HCT116 (cell line): ENCODE measurements at regions not wholly inside any gene's neighbourhood (a gene's known extent, or its start where the extent isn't known, plus 50 kb on each side); places are given as distances from the start of the nearest gene placed in this dataset.

Source experiments
- ATAC-seq: fragments of 200-7000 bp; cut with Tn5 transposase; 2 replicates; pipeline ENCODE4 v1.9.1; 2020; ENCODE audit warnings: mild to moderate bottlenecking, moderate library complexity
- BruUV-seq: library from RNA; stranded (reverse); fragments of 400-500 nt; replicated peaks from 2 replicates; lab custom pipeline; 2021; lab: Mats Ljungman, UMichigan
- CTCF ChIA-PET: fragments of 300-600 bp; sonication (Branson Sonifier 250); formaldehyde crosslinking; loops from one replicate; lab custom pipeline; 2021; ENCODE audit warnings: antibody characterized with exemption; lab: Charles Lee
- POLR2A ChIA-PET: fragments of 300-600, 350-600 bp; sonication (Branson Sonifier 250); formaldehyde crosslinking; loops from one replicate; lab custom pipeline; 2021; ENCODE audit warnings: antibody characterized with exemption; lab: Charles Lee
- RAD21 ChIA-PET, 2 experiments: fragments of 300-600 bp; sonication (Branson Sonifier 250); formaldehyde crosslinking; loops; one replicate each; lab custom pipeline; 2023; ENCODE audit warnings: low total read pairs in 2 of 2; ENCODE audit not compliant: uncharacterized antibody in 2 of 2, unreplicated experiment in 2 of 2, low non-redundant PET in 1 of 2; lab: Charles Lee
- DNase-seq: peaks from one replicate; pipeline ENCODE4 v3.0.0-alpha.2; 2010; ENCODE audit warnings: low read depth, low spot score
- H2AFZ ChIP-seq: fragments of 200-600 bp; shearing (Covaris generic), sonication (generic); 2 replicates; pipeline ENCODE4 v1.6.1; 2017; ENCODE audit warnings: low read depth, mixed run types, mixed read lengths, antibody characterized with exemption, low read length; ENCODE audit not compliant: poor library complexity, severe bottlenecking
- H3K27ac ChIP-seq: 2 replicates; pipeline ENCODE4 v1.5.1; 2012; ENCODE audit warnings: low read depth, low read length
- H3K27me3 ChIP-seq: fragments of 200-600 bp; sonication (generic); 2 replicates; pipeline ENCODE4 v1.6.1; 2016; ENCODE audit warnings: mixed run types, low read length, mixed read lengths; ENCODE audit not compliant: insufficient read depth
- H3K36me3 ChIP-seq, 2 experiments: fragments of 200-500 bp in 1 of 2; fragments of 200-600 bp in 1 of 2; sonication (Bioruptor generic) in 1 of 2; sonication (generic) in 1 of 2; 2 replicates each; pipeline versions ENCODE4 v1.5.1 to v1.6.1; 2014 to 2016; ENCODE audit warnings: low read length in 2 of 2, inconsistent platforms in 1 of 2, mixed read lengths in 1 of 2, mixed run types in 1 of 2; ENCODE audit not compliant: insufficient read depth in 2 of 2, control insufficient read depth in 1 of 2
- H3K4me1 ChIP-seq, 2 experiments: fragments of 200-600 bp in 1 of 2; sonication (generic) in 1 of 2; 2 replicates each; pipeline versions ENCODE4 v1.5.1 to v1.6.1; 2012 to 2017; ENCODE audit warnings: low read length in 2 of 2, inconsistent platforms in 1 of 2, mild to moderate bottlenecking in 1 of 2, mixed read lengths in 1 of 2, mixed run types in 1 of 2, moderate library complexity in 1 of 2; ENCODE audit not compliant: insufficient read depth in 2 of 2, control insufficient read depth in 1 of 2
- H3K4me2 ChIP-seq: fragments of 200-600 bp; sonication (generic); 2 replicates; pipeline ENCODE4 v1.6.1; 2017; ENCODE audit warnings: mixed run types, low read length, mixed read lengths
- H3K4me3 ChIP-seq, 2 experiments: fragments of 200-600 bp in 1 of 2; sonication (generic) in 1 of 2; replicated peaks in 1 of 2; 2 replicates each; pipeline ENCODE4 v1.5.1; 2011 to 2016; ENCODE audit warnings: low read length in 2 of 2, control low read depth in 1 of 2, low read depth in 1 of 2, mild to moderate bottlenecking in 1 of 2, mixed read lengths in 1 of 2, mixed run types in 1 of 2
- H3K79me2 ChIP-seq: fragments of 200-600 bp; sonication (generic); 2 replicates; pipeline ENCODE4 v1.6.1; 2017; ENCODE audit warnings: mild to moderate bottlenecking, mixed run types, low read length, moderate library complexity, mixed read lengths; ENCODE audit not compliant: insufficient read depth
- H3K9ac ChIP-seq: fragments of 200-600 bp; sonication (generic); 2 replicates; pipeline ENCODE4 v1.6.1; 2016; ENCODE audit warnings: low read length, mixed read lengths
- H3K9me2 ChIP-seq: fragments of 200-600 bp; sonication (generic), shearing (Covaris generic); 2 replicates; pipeline ENCODE4 v1.6.1; 2017; ENCODE audit warnings: mixed run types, mild to moderate bottlenecking, moderate library complexity; ENCODE audit not compliant: insufficient read depth
- H3K9me3 ChIP-seq, 2 experiments: fragments of 200-500 bp in 1 of 2; fragments of 200-600 bp in 1 of 2; sonication (Bioruptor generic) in 1 of 2; sonication (generic) in 1 of 2; 2 replicates each; pipeline ENCODE4 v1.6.1; 2014 to 2017; ENCODE audit warnings: low read length in 2 of 2, mixed read lengths in 2 of 2, inconsistent platforms in 1 of 2, low read depth in 1 of 2, mild to moderate bottlenecking in 1 of 2, mixed run types in 1 of 2, moderate library complexity in 1 of 2; ENCODE audit not compliant: control insufficient read depth in 1 of 2, insufficient read depth in 1 of 2
- H4K20me1 ChIP-seq: fragments of 200-600 bp; sonication (generic), shearing (Covaris generic); 2 replicates; pipeline ENCODE4 v1.6.1; 2017; ENCODE audit warnings: mixed run types, mild to moderate bottlenecking, moderate library complexity; ENCODE audit not compliant: insufficient read depth
- CBX3 ChIP-seq: IDR thresholded peaks from 2 replicates; pipeline ENCODE4 v1.6.1; 2012; ENCODE audit warnings: low read depth
- CEBPB ChIP-seq: IDR thresholded peaks from 2 replicates; pipeline ENCODE4 v1.6.1; 2012; ENCODE audit warnings: low read depth
- EGR1 ChIP-seq: IDR thresholded peaks from 2 replicates; pipeline ENCODE4 v1.6.1; 2012; ENCODE audit warnings: low read depth
- ELF1 ChIP-seq: IDR thresholded peaks from 2 replicates; pipeline ENCODE4 v1.6.1; 2012; ENCODE audit warnings: low read depth, borderline replicate concordance
- EZH2 ChIP-seq: fragments of 200-600 bp; sonication (generic); IDR thresholded peaks from 2 replicates; pipeline ENCODE4 v1.6.1; 2017; ENCODE audit warnings: antibody characterized with exemption, mixed run types
- EZH2phosphoT487 ChIP-seq: fragments of 200-600 bp; IDR thresholded peaks from 2 replicates; pipeline ENCODE4 v1.6.1; 2018; ENCODE audit warnings: antibody characterized with exemption, borderline replicate concordance
- JUND ChIP-seq: IDR thresholded peaks from 2 replicates; pipeline ENCODE4 v1.6.1; 2012
- POLR2AphosphoS5 ChIP-seq: IDR thresholded peaks from 2 replicates; pipeline ENCODE4 v1.6.1; 2011; ENCODE audit warnings: mild to moderate bottlenecking, low read depth, low read length, moderate library complexity
- RAD21 ChIP-seq: IDR thresholded peaks from 2 replicates; pipeline ENCODE4 v1.6.1; 2012; ENCODE audit warnings: low read depth, mild to moderate bottlenecking
- SRF ChIP-seq: IDR thresholded peaks from 2 replicates; pipeline ENCODE4 v1.6.1; 2012; ENCODE audit warnings: low read depth
- TCF7L2 ChIP-seq: IDR thresholded peaks from 2 replicates; pipeline ENCODE4 v1.7.0; 2011; ENCODE audit warnings: borderline replicate concordance, inconsistent platforms; ENCODE audit not compliant: insufficient read depth, insufficient read length; ENCODE audit errors: extremely low read depth
- YY1 ChIP-seq: IDR thresholded peaks from 2 replicates; pipeline ENCODE4 v1.6.1; 2011; ENCODE audit warnings: low read length, low read depth, moderate library complexity, mild to moderate bottlenecking; ENCODE audit not compliant: insufficient replicate concordance; ENCODE audit errors: extremely low read depth
- intact Hi-C: fragments of 100-400 bp; cut with micrococcal nuclease; formaldehyde crosslinking; loops from 2 replicates; pipeline ENCODE4 v1.10.0; 2022
- TF ChIP-seq, protein P1 (sequence below): IDR thresholded peaks from 2 replicates; pipeline ENCODE4 v1.6.1; 2012
- TF ChIP-seq, protein P2 (sequence below), 3 experiments: fragments of 200-600 bp in 1 of 3; sonication (generic) in 1 of 3; IDR thresholded peaks in 2 of 3; conservative IDR thresholded peaks in 1 of 3; 2 replicates each; pipeline ENCODE4 v1.5.1; 2012 to 2017; ENCODE audit warnings: low read depth in 2 of 3, low read length in 2 of 3, antibody characterized with exemption in 1 of 3, borderline replicate concordance in 1 of 3, control low read depth in 1 of 3, mild to moderate bottlenecking in 1 of 3, mixed read lengths in 1 of 3, mixed run types in 1 of 3, moderate library complexity in 1 of 3; ENCODE audit not compliant: insufficient read depth in 1 of 3
- TF ChIP-seq, protein P3 (sequence below): IDR thresholded peaks from 2 replicates; pipeline ENCODE4 v1.6.1; 2012

DNA sequence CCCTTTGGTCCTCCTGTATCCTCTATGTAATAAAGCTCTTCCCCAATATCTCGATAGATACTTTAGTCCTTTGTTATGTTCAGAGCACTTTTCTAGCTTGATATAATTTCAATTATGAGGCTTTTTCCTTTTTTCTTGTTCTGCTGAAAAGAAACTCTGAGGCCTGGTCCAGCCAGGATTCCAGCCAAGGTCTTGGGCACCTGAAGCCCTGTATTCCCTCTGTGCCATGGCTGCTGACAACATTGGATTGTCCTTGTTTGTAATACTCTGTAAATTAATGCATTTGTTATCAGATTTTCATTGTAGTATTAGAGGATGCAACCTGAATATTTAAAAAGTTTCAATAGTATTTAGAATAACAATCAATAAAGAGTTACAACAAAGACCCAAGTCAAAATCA is 67.9 kb upstream of the ADAMTS5 start:
- ChIA-PET RAD21 (no interaction called here), CTCF (no interaction called here), POLR2A (no interaction called here)
- Histone ChIP-seq H3K79me2 (no peaks in the 10 kb centered on the region), H3K4me3 (no peak overlapping the region), H3K9ac (no peak overlapping the region), H3K9me2 (no peaks in the 10 kb centered on the region), H3K27ac (no peak overlapping the region), H3K4me2 (no peak overlapping the region), H3K9me3 (peaks cover 12 to 27% of the 10 kb centered on the region in 2 experiments; a peak in 2 of 4 replicates), H4K20me1 (no peaks in the 10 kb centered on the region), H2AFZ (no peak overlapping the region), H3K4me1 (no peaks in the 10 kb centered on the region), H3K27me3 (no peaks in the 10 kb centered on the region), H3K36me3 (no peaks in the 10 kb centered on the region)
- DNase-seq, result no peak
- intact Hi-C loops, result no loop called here
- ATAC-seq, result no peak
- BruUV-seq, result no TSS peak
- TF ChIP-seq TCF7L2 (no peak), ELF1 (no peak), EGR1 (no peak), EZH2 (no peak), EZH2phosphoT487 (no peak), SRF (no peak), CEBPB (no peak), RAD21 (no peak), JUND (no peak), CBX3 (no peak), POLR2AphosphoS5 (no peak), YY1 (no peak)
- TF ChIP-seq, protein P1, sequence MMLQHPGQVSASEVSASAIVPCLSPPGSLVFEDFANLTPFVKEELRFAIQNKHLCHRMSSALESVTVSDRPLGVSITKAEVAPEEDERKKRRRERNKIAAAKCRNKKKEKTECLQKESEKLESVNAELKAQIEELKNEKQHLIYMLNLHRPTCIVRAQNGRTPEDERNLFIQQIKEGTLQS, result no peak
- TF ChIP-seq, protein P2, sequence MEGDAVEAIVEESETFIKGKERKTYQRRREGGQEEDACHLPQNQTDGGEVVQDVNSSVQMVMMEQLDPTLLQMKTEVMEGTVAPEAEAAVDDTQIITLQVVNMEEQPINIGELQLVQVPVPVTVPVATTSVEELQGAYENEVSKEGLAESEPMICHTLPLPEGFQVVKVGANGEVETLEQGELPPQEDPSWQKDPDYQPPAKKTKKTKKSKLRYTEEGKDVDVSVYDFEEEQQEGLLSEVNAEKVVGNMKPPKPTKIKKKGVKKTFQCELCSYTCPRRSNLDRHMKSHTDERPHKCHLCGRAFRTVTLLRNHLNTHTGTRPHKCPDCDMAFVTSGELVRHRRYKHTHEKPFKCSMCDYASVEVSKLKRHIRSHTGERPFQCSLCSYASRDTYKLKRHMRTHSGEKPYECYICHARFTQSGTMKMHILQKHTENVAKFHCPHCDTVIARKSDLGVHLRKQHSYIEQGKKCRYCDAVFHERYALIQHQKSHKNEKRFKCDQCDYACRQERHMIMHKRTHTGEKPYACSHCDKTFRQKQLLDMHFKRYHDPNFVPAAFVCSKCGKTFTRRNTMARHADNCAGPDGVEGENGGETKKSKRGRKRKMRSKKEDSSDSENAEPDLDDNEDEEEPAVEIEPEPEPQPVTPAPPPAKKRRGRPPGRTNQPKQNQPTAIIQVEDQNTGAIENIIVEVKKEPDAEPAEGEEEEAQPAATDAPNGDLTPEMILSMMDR (IDR thresholded peaks at IDR 0.05 in 2 of 3, conservative IDR thresholded peaks at IDR 0.05 in 1 of 3; ENCODE audit: borderline replicate concordance in 1 of 3, insufficient read depth in 1 of 3, low read depth in 2 of 3, low read length in 2 of 3), result no peak
- TF ChIP-seq, protein P3, sequence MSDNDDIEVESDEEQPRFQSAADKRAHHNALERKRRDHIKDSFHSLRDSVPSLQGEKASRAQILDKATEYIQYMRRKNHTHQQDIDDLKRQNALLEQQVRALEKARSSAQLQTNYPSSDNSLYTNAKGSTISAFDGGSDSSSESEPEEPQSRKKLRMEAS, result no peak
